Activated T-cell treated with anti-CD3 and anti-CD28 coated beads, Interleukin-2, amount 50 U/mL, for 24 hours (primary cell): ENCODE measurements at regions not wholly inside any gene's neighbourhood (a gene's known extent, or its start where the extent isn't known, plus 50 kb on each side); places are given as distances from the start of the nearest gene placed in this dataset.
"Not testable (repeated sequence)": the region's sequence is repeated elsewhere in the genome, so short reads cannot be mapped to it uniquely, and the experiment has no call there.

Experiments
- DNase-seq: peaks from one replicate; pipeline ENCODE4 v3.0.0-alpha.2; 2020
- H3K27ac Mint-ChIP-seq: 2 replicates; pipeline ENCODE4 v1.8.0; 2020; ENCODE audit warnings: mild to moderate bottlenecking, mixed read lengths
- H3K27me3 Mint-ChIP-seq: 2 replicates; pipeline ENCODE4 v1.8.0; 2020; ENCODE audit warnings: mixed read lengths
- H3K36me3 Mint-ChIP-seq: 2 replicates; pipeline ENCODE4 v1.8.0; 2020; ENCODE audit warnings: low read depth, mixed read lengths
- H3K4me1 Mint-ChIP-seq: 2 replicates; pipeline ENCODE4 v1.8.0; 2020; ENCODE audit warnings: low read depth, mixed read lengths
- H3K4me3 Mint-ChIP-seq: 2 replicates; pipeline ENCODE4 v1.8.0; 2020; ENCODE audit warnings: mild to moderate bottlenecking, moderate library complexity, mixed read lengths
- H3K9me3 Mint-ChIP-seq: 2 replicates; pipeline ENCODE4 v1.8.0; 2020; ENCODE audit warnings: mixed read lengths

GRCh38 chr18:5049124-5049523 is 147.9 kb downstream of the AKAIN1 start:
- Mint-ChIP-seq H3K27ac (no peak overlapping the region), H3K4me3 (no peak overlapping the region), H3K36me3 (no peaks in the 10 kb centered on the region), H3K27me3 (peaks cover 3% of the 10 kb centered on the region), H3K9me3 (no peaks in the 10 kb centered on the region), H3K4me1 (no peaks in the 10 kb centered on the region)
- DNase-seq, result no peak

- H3K9me3 Mint-ChIP-seq, result no peaks in the 10 kb centered on the region
- H3K4me1 Mint-ChIP-seq, result no peaks in the 10 kb centered on the region
- no peak overlapping the region for H3K27ac Mint-ChIP-seq
- peaks cover 12% of the 10 kb centered on the region for H3K27me3 Mint-ChIP-seq
- DNase-seq, result no peak
- no peaks in the 10 kb centered on the region for H3K36me3 Mint-ChIP-seq
- H3K4me3 Mint-ChIP-seq, result no peak overlapping the region
Observed at GRCh38 chr18:5040476-5040875, 156.6 kb downstream of the AKAIN1 start.

- no peaks in the 10 kb centered on the region for H3K4me1 Mint-ChIP-seq
- no peak overlapping the region for H3K4me3 Mint-ChIP-seq
- H3K36me3 Mint-ChIP-seq, result no peaks in the 10 kb centered on the region
- peaks cover 15% of the 10 kb centered on the region for H3K9me3 Mint-ChIP-seq
- H3K27ac Mint-ChIP-seq, result no peak overlapping the region
- no peak for DNase-seq
- peaks cover 12% of the 10 kb centered on the region for H3K27me3 Mint-ChIP-seq
Observed at GRCh38 chr18:5036523-5036922, 160.5 kb downstream of the AKAIN1 start.

- Mint-ChIP-seq H3K9me3 (peaks cover 18% of the 10 kb centered on the region), H3K27ac (no peak overlapping the region), H3K4me1 (no peaks in the 10 kb centered on the region), H3K4me3 (no peak overlapping the region), H3K36me3 (no peaks in the 10 kb centered on the region), H3K27me3 (peaks cover 3% of the 10 kb centered on the region)
- DNase-seq, result no peak
Observed at GRCh38 chr18:5031216-5031615, 165.8 kb downstream of the AKAIN1 start.

- no peak for DNase-seq
- no peaks in the 10 kb centered on the region for H3K36me3 Mint-ChIP-seq
- H3K27ac Mint-ChIP-seq, result no peak overlapping the region
- H3K9me3 Mint-ChIP-seq, result peaks cover 18% of the 10 kb centered on the region
- H3K27me3 Mint-ChIP-seq, result peaks cover 3% of the 10 kb centered on the region
- H3K4me3 Mint-ChIP-seq, result no peak overlapping the region
- H3K4me1 Mint-ChIP-seq, result no peaks in the 10 kb centered on the region
Observed at GRCh38 chr18:5030636-5031035, 166.4 kb downstream of the AKAIN1 start.

GRCh38 chr18:5029592-5029991 is 167.5 kb downstream of the AKAIN1 start:
- no peak for DNase-seq
- no peak overlapping the region for H3K27ac Mint-ChIP-seq

GRCh38 chr18:5024741-5025140 is 172.3 kb downstream of the AKAIN1 start:
- Mint-ChIP-seq H3K9me3 (peaks cover 3% of the 10 kb centered on the region), H3K27me3 (peaks cover 15% of the 10 kb centered on the region), H3K4me3 (no peak overlapping the region), H3K27ac (no peak overlapping the region), H3K36me3 (no peaks in the 10 kb centered on the region), H3K4me1 (no peaks in the 10 kb centered on the region)
- DNase-seq, result no peak

More at GRCh38 chr18:5029592-5029991, 167.5 kb downstream of the AKAIN1 start:
- no peaks in the 10 kb centered on the region for H3K4me1 Mint-ChIP-seq
- no peak overlapping the region for H3K4me3 Mint-ChIP-seq
- peaks cover 7% of the 10 kb centered on the region for H3K27me3 Mint-ChIP-seq
- peaks cover 15% of the 10 kb centered on the region for H3K9me3 Mint-ChIP-seq
- H3K36me3 Mint-ChIP-seq, result no peaks in the 10 kb centered on the region

GRCh38 chr18:5021558-5021957 is 175.5 kb downstream of the AKAIN1 start:
- no peak for DNase-seq
- Mint-ChIP-seq H3K4me1 (no peaks in the 10 kb centered on the region), H3K27me3 (peaks cover 12% of the 10 kb centered on the region), H3K36me3 (no peaks in the 10 kb centered on the region), H3K9me3 (no peaks in the 10 kb centered on the region), H3K4me3 (no peak overlapping the region), H3K27ac (no peak overlapping the region)

GRCh38 chr18:5015213-5015612 is 181.8 kb downstream of the AKAIN1 start:
- Mint-ChIP-seq H3K27ac (no peak overlapping the region), H3K9me3 (no peaks in the 10 kb centered on the region), H3K27me3 (no peaks in the 10 kb centered on the region), H3K4me3 (no peak overlapping the region), H3K36me3 (no peaks in the 10 kb centered on the region), H3K4me1 (no peaks in the 10 kb centered on the region)
- no peak for DNase-seq

GRCh38 chr18:5004031-5004820 is 192.8 kb downstream of the AKAIN1 start:
- not testable (repeated sequence) for DNase-seq, H3K9me3 Mint-ChIP-seq, H3K27ac Mint-ChIP-seq, H3K36me3 Mint-ChIP-seq, H3K4me1 Mint-ChIP-seq, H3K4me3 Mint-ChIP-seq
- H3K27me3 Mint-ChIP-seq, result peaks cover 23% of the 10 kb centered on the region

- H3K4me3 Mint-ChIP-seq, result no peak overlapping the region
- DNase-seq, result no peak
- no peaks in the 10 kb centered on the region for H3K4me1 Mint-ChIP-seq
- peaks cover 17% of the 10 kb centered on the region for H3K9me3 Mint-ChIP-seq
- H3K27me3 Mint-ChIP-seq, result peaks cover 2% of the 10 kb centered on the region
- no peak overlapping the region for H3K27ac Mint-ChIP-seq
- no peaks in the 10 kb centered on the region for H3K36me3 Mint-ChIP-seq
Observed at GRCh38 chr18:4994710-4995109, 202.3 kb downstream of the AKAIN1 start.

- Mint-ChIP-seq H3K27ac (no peak overlapping the region), H3K36me3 (no peaks in the 10 kb centered on the region), H3K4me1 (no peaks in the 10 kb centered on the region), H3K4me3 (no peak overlapping the region), H3K9me3 (peaks cover 17% of the 10 kb centered on the region), H3K27me3 (no peaks in the 10 kb centered on the region)
- DNase-seq, result no peak
Observed at GRCh38 chr18:4987452-4988405, 209.3 kb downstream of the AKAIN1 start.

- H3K36me3 Mint-ChIP-seq, result no peaks in the 10 kb centered on the region
- H3K4me3 Mint-ChIP-seq, result no peak overlapping the region
- H3K9me3 Mint-ChIP-seq, result peaks cover 16% of the 10 kb centered on the region
- no peaks in the 10 kb centered on the region for H3K4me1 Mint-ChIP-seq
- DNase-seq, result no peak
- H3K27me3 Mint-ChIP-seq, result no peaks in the 10 kb centered on the region
- no peak overlapping the region for H3K27ac Mint-ChIP-seq
Observed at GRCh38 chr18:4986677-4987076, 210.4 kb downstream of the AKAIN1 start.

- peaks cover 16% of the 10 kb centered on the region for H3K9me3 Mint-ChIP-seq
- H3K27ac Mint-ChIP-seq, result no peak overlapping the region
- no peak overlapping the region for H3K4me3 Mint-ChIP-seq
- no peak for DNase-seq
- H3K4me1 Mint-ChIP-seq, result no peaks in the 10 kb centered on the region
- H3K36me3 Mint-ChIP-seq, result no peaks in the 10 kb centered on the region
- H3K27me3 Mint-ChIP-seq, result no peaks in the 10 kb centered on the region
Observed at GRCh38 chr18:4986066-4986465, 211.0 kb downstream of the AKAIN1 start.
